WTC11 (cell line): ENCODE measurements at regions not wholly inside any gene's neighbourhood (a gene's known extent, or its start where the extent isn't known, plus 50 kb on each side); places are given as distances from the start of the nearest gene placed in this dataset.

Experiments
- ATAC-seq: fragments of 200-7000 bp; cut with Tn5 transposase; 2 replicates; pipeline ENCODE4 v1.10.0; 2021; ENCODE audit warnings: mild to moderate bottlenecking, moderate library complexity
- CTCF ChIA-PET: fragments of 300-600 bp; sonication (Branson Sonifier 250); formaldehyde crosslinking; loops from one replicate; lab custom pipeline; 2021; ENCODE audit warnings: antibody characterized with exemption; lab: Charles Lee
- POLR2A ChIA-PET: fragments of 350-600 bp; sonication (Branson Sonifier 250); formaldehyde crosslinking; loops from one replicate; lab custom pipeline; 2021; ENCODE audit warnings: antibody characterized with exemption; lab: Charles Lee
- DNase-seq: peaks from one replicate; pipeline ENCODE4 v3.0.0; 2021; ENCODE audit warnings: low spot score
- H3K27ac Mint-ChIP-seq: 2 replicates; pipeline ENCODE4 v1.8.0; 2021; ENCODE audit warnings: mixed read lengths
- H3K27me3 Mint-ChIP-seq: 2 replicates; pipeline ENCODE4 v1.8.0; 2021; ENCODE audit warnings: low read depth, mild to moderate bottlenecking, moderate library complexity, mixed read lengths
- H3K36me3 Mint-ChIP-seq: 2 replicates; pipeline ENCODE4 v1.8.0; 2021; ENCODE audit warnings: mixed read lengths
- H3K4me1 Mint-ChIP-seq: 2 replicates; pipeline ENCODE4 v1.8.0; 2022; ENCODE audit warnings: mixed read lengths
- H3K4me3 Mint-ChIP-seq: 2 replicates; pipeline ENCODE4 v1.8.0; 2021; ENCODE audit warnings: mild to moderate bottlenecking, moderate library complexity, mixed read lengths
- H3K9me3 Mint-ChIP-seq: 2 replicates; pipeline ENCODE4 v1.8.0; 2021; ENCODE audit warnings: mixed read lengths
- AFF4 ChIP-seq: sonication (generic); formaldehyde crosslinking; IDR thresholded peaks from 2 replicates; pipeline ENCODE4 v1.8.1; 2023; ENCODE audit warnings: mild to moderate bottlenecking, missing genetic modification reagents, borderline replicate concordance
- ATF2 ChIP-seq: sonication (generic); formaldehyde crosslinking; IDR thresholded peaks from 2 replicates; pipeline ENCODE4 v1.8.1; 2022; ENCODE audit warnings: low read depth, missing genetic modification reagents, borderline replicate concordance
- E2F4 ChIP-seq: sonication (generic); formaldehyde crosslinking; IDR thresholded peaks from 2 replicates; pipeline ENCODE4 v1.8.1; 2022; ENCODE audit warnings: low read depth, mild to moderate bottlenecking, moderate library complexity, missing genetic modification reagents, borderline replicate concordance
- ESRRA ChIP-seq: sonication (generic); formaldehyde crosslinking; IDR thresholded peaks from 2 replicates; pipeline ENCODE4 v1.8.1; 2022; ENCODE audit warnings: mild to moderate bottlenecking, missing genetic modification reagents, borderline replicate concordance
- GABPB1 ChIP-seq: sonication (generic); formaldehyde crosslinking; IDR thresholded peaks from 2 replicates; pipeline ENCODE4 v1.8.1; 2023; ENCODE audit warnings: mild to moderate bottlenecking, missing genetic modification reagents
- GTF2I ChIP-seq: fragments of 250-450 bp; sonication (Bioruptor Pico); conservative IDR thresholded peaks from 2 replicates; pipeline ENCODE4 v1.4.0; 2021; ENCODE audit warnings: mild to moderate bottlenecking
- JUN ChIP-seq: sonication (generic); formaldehyde crosslinking; IDR thresholded peaks from 2 replicates; pipeline ENCODE4 v1.8.0; 2023; ENCODE audit warnings: mild to moderate bottlenecking, missing genetic modification reagents
- OVOL2 ChIP-seq: fragments of 250-450 bp; sonication (Bioruptor Pico); IDR thresholded peaks from 2 replicates; pipeline ENCODE4 v1.9.0; 2021; ENCODE audit warnings: mild to moderate bottlenecking, borderline replicate concordance
- RELA ChIP-seq: sonication (generic); formaldehyde crosslinking; IDR thresholded peaks from 2 replicates; pipeline ENCODE4 v1.8.1; 2022; ENCODE audit warnings: missing genetic modification reagents, mild to moderate bottlenecking, borderline replicate concordance
- TEAD4 ChIP-seq: sonication (generic); formaldehyde crosslinking; IDR thresholded peaks from 2 replicates; pipeline ENCODE4 v1.8.0; 2022; ENCODE audit warnings: mild to moderate bottlenecking, missing genetic modification reagents
- ZNF219 ChIP-seq: sonication (generic); formaldehyde crosslinking; IDR thresholded peaks from 2 replicates; pipeline ENCODE4 v1.8.0; 2023; ENCODE audit warnings: missing genetic modification reagents, mild to moderate bottlenecking, borderline replicate concordance
- ZNF317 ChIP-seq: sonication (generic); formaldehyde crosslinking; IDR thresholded peaks from 2 replicates; pipeline ENCODE4 v1.8.1; 2023; ENCODE audit warnings: low read depth, mild to moderate bottlenecking, moderate library complexity, missing genetic modification reagents, borderline replicate concordance
- ZNF425 ChIP-seq: fragments of 250-450 bp; sonication (Bioruptor Pico); conservative IDR thresholded peaks from 2 replicates; pipeline ENCODE4 v1.9.0; 2021; ENCODE audit warnings: mild to moderate bottlenecking

- no peak for DNase-seq
- TF ChIP-seq GTF2I (CRISPR knock-in tag) (0 out of 2 replicates have a peak, but pooled peaks have one; percentile 21), JUN (CRISPR knock-in tag) (no peak)
- Mint-ChIP-seq H3K36me3 (no peaks in the 10 kb centered on the region), H3K4me1 (peaks cover 27% of the 10 kb centered on the region), H3K27ac (no peak overlapping the region), H3K4me3 (no peak overlapping the region), H3K27me3 (peaks cover 4% of the 10 kb centered on the region; the same call in 1 of the 2 replicates), H3K9me3 (no peaks in the 10 kb centered on the region)
- ChIA-PET POLR2A (no interaction called here), CTCF (no interaction called here)
- no peak for ATAC-seq
These were observed 73.2 kb upstream of the NEURL1B start for GRCh38 chr5:172567843-172568242.

- H3K27ac Mint-ChIP-seq = no peak overlapping the region
- POLR2A ChIA-PET = no interaction called here
- CTCF ChIA-PET = no interaction called here
- no peak overlapping the region for H3K4me3 Mint-ChIP-seq
- H3K4me1 Mint-ChIP-seq = peaks cover 22% of the 10 kb centered on the region
- no peak for DNase-seq
- TF ChIP-seq AFF4 (no peak), RELA (CRISPR knock-in tag) (no peak), ATF2 (no peak), ZNF219 (CRISPR knock-in tag) (no peak), ESRRA (CRISPR knock-in tag) (no peak), ZNF425 (CRISPR knock-in tag) (no peak), ZNF317 (CRISPR knock-in tag) (no peak), OVOL2 (CRISPR knock-in tag) (no peak), GABPB1 (CRISPR knock-in tag) (no peak)
- H3K36me3 Mint-ChIP-seq = no peaks in the 10 kb centered on the region
- H3K27me3 Mint-ChIP-seq = peaks cover 4% of the 10 kb centered on the region; the same call in 1 of the 2 replicates
- no peaks in the 10 kb centered on the region for H3K9me3 Mint-ChIP-seq
- ATAC-seq = no peak
These were observed 73.8 kb upstream of the NEURL1B start for GRCh38 chr5:172567294-172567693.

- POLR2A ChIA-PET = no interaction called here
- Mint-ChIP-seq H3K9me3 (no peaks in the 10 kb centered on the region), H3K4me1 (peaks cover 11% of the 10 kb centered on the region), H3K27ac (no peak overlapping the region), H3K4me3 (no peak overlapping the region), H3K36me3 (no peaks in the 10 kb centered on the region), H3K27me3 (no peaks in the 10 kb centered on the region; the same call in 1 of the 2 replicates)
- ATAC-seq (no peak), DNase-seq (no peak)
- CTCF ChIA-PET = interaction anchor here (0.8 kb wide), 1 partner anchor 18 kb away, joined by 3 read pairs; no protein-coding TSS in a partner anchor
- TF ChIP-seq E2F4 (CRISPR knock-in tag) = no peak
- no peak for TF ChIP-seq TEAD4 (CRISPR knock-in tag)
These were observed 75.0 kb upstream of the NEURL1B start for GRCh38 chr5:172565931-172566665.
